ENCODE measurements at regions not wholly inside any gene's neighbourhood (a gene's known extent, or its start where the extent isn't known, plus 50 kb on each side); places are given as distances from the start of the nearest gene placed in this dataset.

GRCh38 chr14:22316473-22316872, 272.6 kb downstream of the DAD1 start:
- TF ChIP-seq CTCF (conservative IDR thresholded peaks at IDR 0.05 in 1 of 2, IDR thresholded peaks at IDR 0.05 in 1 of 2; ENCODE audit: extremely low read depth in 1 of 2, insufficient read depth in 1 of 2, low read depth in 1 of 2, low read length in 2 of 2) (no peak), EZH2 (IDR thresholded peaks at IDR 0.05; ENCODE audit: borderline replicate concordance, low read length) (no peak)
